Sigmoid colon (tissue), 6 donors: ENCODE measurements at regions not wholly inside any gene's neighbourhood (a gene's known extent, or its start where the extent isn't known, plus 50 kb on each side); places are given as distances from the start of the nearest gene placed in this dataset.

Experiments
- DNase-seq: peaks from one replicate; pipeline ENCODE4 v3.0.0-alpha.2; 2019
- H3K27ac ChIP-seq, 4 donors: fragments of 200-600 bp; sonication (generic); one replicate each; pipeline ENCODE4 v1.5.1; 2016 to 2019; ENCODE audit warnings: mild to moderate bottlenecking in 1 of 4
- H3K27me3 ChIP-seq, 3 donors: fragments of 200-600 bp; sonication (generic); one replicate each; pipeline ENCODE4 v1.5.1; 2019; ENCODE audit warnings: mild to moderate bottlenecking in 1 of 3
- H3K36me3 ChIP-seq, 4 donors: fragments of 200-600 bp; sonication (generic); one replicate each; pipeline ENCODE4 v1.5.1; 2016 to 2019
- H3K4me1 ChIP-seq, 4 donors: fragments of 200-600 bp; sonication (generic); one replicate each; pipeline ENCODE4 v1.5.1; 2017 to 2019
- H3K4me3 ChIP-seq, 4 donors: fragments of 200-600 bp; sonication (generic); one replicate each; pipeline ENCODE4 v1.5.1; 2017 to 2019; ENCODE audit warnings: mild to moderate bottlenecking in 2 of 4, moderate library complexity in 1 of 4
- H3K9me3 ChIP-seq, 4 donors: fragments of 200-600 bp in 3 of 4; sonication (generic) in 3 of 4; one replicate each; pipeline versions ENCODE4 v1.5.1 to v1.6.1; 2013 to 2019
- CTCF ChIP-seq, 4 experiments: fragments of 450-650 bp in 3 of 4; fragments of 200-600 bp in 1 of 4; IDR thresholded peaks; one replicate each; pipeline ENCODE4 v1.5.1; 2016 to 2019; ENCODE audit warnings: antibody characterized with exemption in 4 of 4, mild to moderate bottlenecking in 3 of 4, moderate library complexity in 2 of 4
- EP300 ChIP-seq, 4 donors: sonication (generic); formaldehyde crosslinking; IDR thresholded peaks; one replicate each; pipeline ENCODE4 v1.6.1; 2017; ENCODE audit warnings: antibody characterized with exemption in 4 of 4
- POLR2A ChIP-seq, 2 donors: fragments of 450-650 bp; IDR thresholded peaks; one replicate each; pipeline ENCODE4 v1.6.1; 2016; ENCODE audit warnings: antibody characterized with exemption in 2 of 2, mild to moderate bottlenecking in 2 of 2, moderate library complexity in 2 of 2
- POLR2AphosphoS5 ChIP-seq, 4 donors: sonication (generic); formaldehyde crosslinking; IDR thresholded peaks; one replicate each; pipeline ENCODE4 v1.6.1; 2017; ENCODE audit warnings: antibody characterized with exemption in 4 of 4
- WGBS, 2 donors: extraction: QIAGEN DNeasy Blood & Tissue Kit; methylation state at CpG; one replicate each; pipeline ENCODE4 v1.1.7; 2013; 5-methylcytosine and 5-hydroxymethylcytosine counted together
- intact Hi-C: fragments of 100-400 bp; cut with DNase I; formaldehyde crosslinking; loops from one replicate; pipeline ENCODE4 v1.15.1; 2023
- donor health status: healthy with polysubstance abuse.
- donor health status: healthy.

DNA sequence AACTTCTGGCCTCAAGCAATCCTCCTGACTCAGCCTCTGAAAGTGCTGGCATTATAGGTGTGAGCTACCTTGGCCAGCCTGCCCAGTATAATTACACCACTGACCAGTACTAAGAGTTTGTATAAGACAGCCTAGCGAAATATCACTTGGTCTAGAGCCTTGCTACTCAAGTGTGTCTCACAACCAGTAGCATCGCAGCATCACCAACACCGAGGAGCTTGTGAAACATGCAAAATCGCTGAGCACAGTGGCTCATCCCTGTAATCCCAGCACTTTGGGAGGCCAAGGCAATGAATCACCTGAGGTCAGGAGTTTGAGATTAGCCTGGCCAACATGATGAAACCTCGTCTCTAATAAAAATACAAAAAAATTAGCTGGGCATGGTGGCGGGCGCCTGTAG is 102.0 kb upstream of the GATB start:
- H3K4me3 ChIP-seq, result no peak overlapping the region
- H3K27me3 ChIP-seq, result no peaks in the 10 kb centered on the region
- no peaks in the 10 kb centered on the region for H3K36me3 ChIP-seq
- no peak overlapping the region for H3K27ac ChIP-seq
- no peak for TF ChIP-seq CTCF (IDR thresholded peaks at IDR 0.05)
- no peak for TF ChIP-seq POLR2A (IDR thresholded peaks at IDR 0.05)
- TF ChIP-seq EP300 (IDR thresholded peaks at IDR 0.05), result no peak
- TF ChIP-seq POLR2AphosphoS5 (IDR thresholded peaks at IDR 0.05), result no peak
- H3K9me3 ChIP-seq, result no peaks in the 10 kb centered on the region
- intact Hi-C loops, result no loop called here
- peaks cover 0 to 18% (median 13%) of the 10 kb centered on the region in 4 donors for H3K4me1 ChIP-seq
- no peak for DNase-seq
- 85 to 93% methylated on average over 7 of the region's 7 CpGs for WGBS, 2 donors

DNA sequence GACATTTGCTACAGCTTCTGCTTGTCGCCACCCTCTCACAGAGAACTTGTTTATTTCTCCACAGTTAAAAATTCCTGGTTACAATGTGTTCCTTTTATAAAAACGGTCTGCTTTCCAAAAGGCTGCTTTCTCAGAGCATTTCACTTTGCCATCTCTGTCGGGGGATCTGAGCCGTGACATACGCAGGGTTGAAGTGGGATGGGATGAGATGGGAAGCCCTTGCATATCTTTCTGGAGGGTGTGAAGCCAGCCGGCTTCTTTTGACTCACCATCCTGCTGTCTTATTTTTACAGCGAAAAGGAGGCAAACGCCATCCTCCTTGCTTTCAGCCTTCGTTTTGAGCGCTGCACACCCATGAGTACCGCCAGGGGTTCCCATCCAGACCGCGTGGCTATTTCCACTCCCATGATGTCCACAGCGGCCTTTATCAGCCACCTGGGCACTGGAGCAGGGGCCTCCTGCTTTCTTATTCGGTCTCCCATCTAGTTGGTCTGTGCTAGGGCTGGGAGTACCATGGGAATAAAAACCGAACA is 99.8 kb upstream of the GATB start:
- no peak for DNase-seq
- H3K36me3 ChIP-seq, result no peaks in the 10 kb centered on the region
- 86 to 91% methylated on average over 16 of the region's 16 CpGs for WGBS, 2 donors
- TF ChIP-seq CTCF (IDR thresholded peaks at IDR 0.05), result no peak
- TF ChIP-seq POLR2A (IDR thresholded peaks at IDR 0.05), result no peak
- TF ChIP-seq EP300 (IDR thresholded peaks at IDR 0.05), result no peak
- TF ChIP-seq POLR2AphosphoS5 (IDR thresholded peaks at IDR 0.05), result no peak
- intact Hi-C loops, result no loop called here
- no peaks in the 10 kb centered on the region for H3K27me3 ChIP-seq
- H3K9me3 ChIP-seq, result no peaks in the 10 kb centered on the region
- H3K27ac ChIP-seq, result no peak overlapping the region
- H3K4me1 ChIP-seq, result peaks cover 0 to 10% (median 7%) of the 10 kb centered on the region in 4 donors
- no peak overlapping the region for H3K4me3 ChIP-seq

DNA sequence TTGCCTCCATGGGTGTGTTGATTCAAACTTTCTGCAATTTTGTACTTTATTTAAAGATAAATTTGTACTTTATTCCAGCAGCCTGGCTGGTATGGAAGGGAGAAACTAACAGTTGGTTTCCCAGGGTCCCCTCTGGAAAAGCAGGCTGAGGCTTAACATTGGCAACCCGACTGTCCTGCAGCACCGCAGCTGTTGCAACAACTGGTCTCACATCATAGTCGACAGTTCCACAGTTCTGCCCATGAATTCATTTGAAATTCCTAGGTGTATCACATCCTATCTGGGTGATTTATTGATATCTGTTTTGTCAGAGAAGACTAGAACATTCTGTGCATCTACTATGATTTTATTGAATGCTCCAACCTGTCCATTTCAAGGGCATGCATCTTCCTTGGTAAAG is 98.8 kb upstream of the GATB start:
- TF ChIP-seq CTCF (IDR thresholded peaks at IDR 0.05) (no peak), POLR2A (IDR thresholded peaks at IDR 0.05) (no peak), POLR2AphosphoS5 (IDR thresholded peaks at IDR 0.05) (no peak), EP300 (IDR thresholded peaks at IDR 0.05) (no peak)
- WGBS, 2 donors, result 86 to 89% methylated on average over 3 of the region's 3 CpGs
- no peak overlapping the region for H3K27ac ChIP-seq

GRCh38 chr4:151858356-151858755 is 97.5 kb upstream of the GATB start:
- no peak for TF ChIP-seq POLR2AphosphoS5 (IDR thresholded peaks at IDR 0.05)
- no peak for TF ChIP-seq POLR2A (IDR thresholded peaks at IDR 0.05)
- TF ChIP-seq EP300 (IDR thresholded peaks at IDR 0.05), result no peak
- no peak for TF ChIP-seq CTCF (IDR thresholded peaks at IDR 0.05)
- Histone ChIP-seq H3K27me3 (no peaks in the 10 kb centered on the region), H3K36me3 (no peaks in the 10 kb centered on the region), H3K9me3 (no peaks in the 10 kb centered on the region), H3K27ac (no peak overlapping the region), H3K4me3 (no peak overlapping the region), H3K4me1 (no peaks in the 10 kb centered on the region)
- no peak for DNase-seq
- WGBS, 2 donors, result 82 to 87% methylated on average over 4 of the region's 4 CpGs
- intact Hi-C loops, result no loop called here

More for the DNA sequence above, 98.8 kb upstream of the GATB start:
- no peak for DNase-seq
- intact Hi-C loops, result no loop called here
- Histone ChIP-seq H3K9me3 (no peaks in the 10 kb centered on the region), H3K4me1 (peaks cover 0 to under 1% (median 0%) of the 10 kb centered on the region in 4 donors), H3K27me3 (no peaks in the 10 kb centered on the region), H3K36me3 (no peaks in the 10 kb centered on the region), H3K4me3 (no peak overlapping the region)

- intact Hi-C loops, result no loop called here
- H3K9me3 ChIP-seq, result no peaks in the 10 kb centered on the region
- H3K27ac ChIP-seq, result no peak overlapping the region
- DNase-seq, result no peak
- TF ChIP-seq CTCF (IDR thresholded peaks at IDR 0.05) (no peak), POLR2A (IDR thresholded peaks at IDR 0.05) (no peak), EP300 (IDR thresholded peaks at IDR 0.05) (no peak), POLR2AphosphoS5 (IDR thresholded peaks at IDR 0.05) (no peak)
- H3K36me3 ChIP-seq, result no peaks in the 10 kb centered on the region
- no peaks in the 10 kb centered on the region for H3K27me3 ChIP-seq
- WGBS, 2 donors, result 21 to 52% methylated on average over 4 of the region's 4 CpGs
- no peaks in the 10 kb centered on the region for H3K4me1 ChIP-seq
- H3K4me3 ChIP-seq, result no peak overlapping the region
These were observed 96.6 kb upstream of the GATB start for GRCh38 chr4:151857368-151857767.
